Adrenal gland (tissue), 9 donors: ENCODE measurements at regions not wholly inside any gene's neighbourhood (a gene's known extent, or its start where the extent isn't known, plus 50 kb on each side); places are given as distances from the start of the nearest gene placed in this dataset.

Source experiments
- DNase-seq, 7 donors: peaks; one replicate each; pipeline ENCODE4 v3.0.0-alpha.2; 2019 to 2020
- H3K27ac ChIP-seq, 5 donors: fragments of 200-600 bp; sonication (generic) in 4 of 5; 1 replicate in 3 of 5; 2 replicates in 2 of 5; pipeline versions ENCODE4 v1.5.1 to v1.8.0; 2016 to 2020; ENCODE audit warnings: mild to moderate bottlenecking in 1 of 5
- H3K27me3 ChIP-seq: fragments of 200-600 bp; 2 replicates; pipeline ENCODE4 v1.8.0; 2021
- H3K36me3 ChIP-seq, 2 donors: fragments of 200-600 bp; replicated peaks in 1 of 2; 1 replicate in 1 of 2; 2 replicates in 1 of 2; pipeline versions ENCODE4 v1.5.1 to v1.8.0; 2018 to 2022
- H3K4me1 ChIP-seq, 2 donors: fragments of 200-600 bp; replicated peaks in 1 of 2; 1 replicate in 1 of 2; 2 replicates in 1 of 2; pipeline versions ENCODE4 v1.5.1 to v1.8.0; 2018 to 2021
- H3K4me3 ChIP-seq, 4 donors: fragments of 200-600 bp; sonication (generic) in 3 of 4; one replicate each; pipeline ENCODE4 v1.5.1; 2016 to 2018
- H3K9me3 ChIP-seq, 3 donors: fragments of 200-600 bp; sonication (generic) in 1 of 3; replicated peaks in 1 of 3; 1 replicate in 2 of 3; 2 replicates in 1 of 3; pipeline versions ENCODE4 v1.5.1 to v1.8.0; 2016 to 2021
- POLR2A ChIP-seq, 2 donors: fragments of 450-650 bp; IDR thresholded peaks; one replicate each; pipeline ENCODE4 v1.6.1; 2017; ENCODE audit warnings: antibody characterized with exemption in 2 of 2, mild to moderate bottlenecking in 2 of 2, moderate library complexity in 1 of 2
- WGBS, 4 donors: extraction: QIAGEN DNeasy Blood & Tissue Kit in 2 of 4; methylation state at CpG; one replicate each; pipeline versions ENCODE4 v1.1.5 to v1.1.7; 2013 to 2017; 5-methylcytosine and 5-hydroxymethylcytosine counted together
- intact Hi-C, 2 donors: fragments of 100-400 bp; cut with DNase I; formaldehyde crosslinking; loops; one replicate each; pipeline versions ENCODE4 v1.14.1 to v1.15.0; 2022 to 2023
- TF ChIP-seq, protein P1 (sequence below), 6 experiments: fragments of 450-650 bp in 4 of 6; fragments of 200-600 bp in 2 of 6; sonication (generic) in 1 of 6; IDR thresholded peaks; 1 replicate in 5 of 6; 2 replicates in 1 of 6; pipeline versions ENCODE4 v1.5.1 to v1.8.0; 2016 to 2021; ENCODE audit warnings: antibody characterized with exemption in 6 of 6, mild to moderate bottlenecking in 2 of 6, moderate library complexity in 1 of 6
- donor health status: healthy with polysubstance abuse.
- donor health status: Bipolar disorder and iron deficiency.
- donor health status: DM: yes; HTN: yes; CAD: no.
- donor health status: DM: no; HTN: no; CAD: no.
- donor health status: DM: no; HTN: no; CAD: no.

DNA sequence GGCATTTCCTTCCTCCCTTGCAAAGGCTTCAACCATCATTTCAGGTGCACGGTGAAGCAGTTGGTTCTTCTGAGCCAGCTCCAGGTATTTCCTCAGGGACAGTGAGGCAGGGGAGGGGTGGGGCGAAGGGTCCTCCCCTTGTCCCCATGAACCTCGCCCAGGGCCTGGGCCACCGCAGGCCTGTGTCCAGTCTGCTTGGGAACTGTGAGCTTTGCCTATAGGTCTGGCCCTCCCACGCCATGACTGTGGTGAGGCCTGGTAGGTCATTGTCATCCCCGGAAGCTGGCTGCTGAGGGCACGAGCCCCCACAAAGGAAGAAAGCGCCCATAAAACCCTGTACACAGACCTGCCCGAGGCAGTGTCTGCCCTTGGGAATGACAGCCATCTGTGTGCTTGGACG, 134.3 kb downstream of the ACKR3 start:
- no peaks in the 10 kb centered on the region for H3K4me1 ChIP-seq
- no peak for DNase-seq
- intact Hi-C loops = no loop called here
- H3K36me3 ChIP-seq = no peaks in the 10 kb centered on the region
- H3K27me3 ChIP-seq = no peaks in the 10 kb centered on the region
- H3K9me3 ChIP-seq = no peaks in the 10 kb centered on the region
- no peak overlapping the region for H3K27ac ChIP-seq
- 83 to 96% (median 88%) methylated on average over 9 to 10 of the region's 10 CpGs for WGBS, 4 donors
- TF ChIP-seq, protein P1, sequence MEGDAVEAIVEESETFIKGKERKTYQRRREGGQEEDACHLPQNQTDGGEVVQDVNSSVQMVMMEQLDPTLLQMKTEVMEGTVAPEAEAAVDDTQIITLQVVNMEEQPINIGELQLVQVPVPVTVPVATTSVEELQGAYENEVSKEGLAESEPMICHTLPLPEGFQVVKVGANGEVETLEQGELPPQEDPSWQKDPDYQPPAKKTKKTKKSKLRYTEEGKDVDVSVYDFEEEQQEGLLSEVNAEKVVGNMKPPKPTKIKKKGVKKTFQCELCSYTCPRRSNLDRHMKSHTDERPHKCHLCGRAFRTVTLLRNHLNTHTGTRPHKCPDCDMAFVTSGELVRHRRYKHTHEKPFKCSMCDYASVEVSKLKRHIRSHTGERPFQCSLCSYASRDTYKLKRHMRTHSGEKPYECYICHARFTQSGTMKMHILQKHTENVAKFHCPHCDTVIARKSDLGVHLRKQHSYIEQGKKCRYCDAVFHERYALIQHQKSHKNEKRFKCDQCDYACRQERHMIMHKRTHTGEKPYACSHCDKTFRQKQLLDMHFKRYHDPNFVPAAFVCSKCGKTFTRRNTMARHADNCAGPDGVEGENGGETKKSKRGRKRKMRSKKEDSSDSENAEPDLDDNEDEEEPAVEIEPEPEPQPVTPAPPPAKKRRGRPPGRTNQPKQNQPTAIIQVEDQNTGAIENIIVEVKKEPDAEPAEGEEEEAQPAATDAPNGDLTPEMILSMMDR (IDR thresholded peaks at IDR 0.05) = no peak
- TF ChIP-seq POLR2A (IDR thresholded peaks at IDR 0.05) = no peak
- no peak overlapping the region for H3K4me3 ChIP-seq

DNA sequence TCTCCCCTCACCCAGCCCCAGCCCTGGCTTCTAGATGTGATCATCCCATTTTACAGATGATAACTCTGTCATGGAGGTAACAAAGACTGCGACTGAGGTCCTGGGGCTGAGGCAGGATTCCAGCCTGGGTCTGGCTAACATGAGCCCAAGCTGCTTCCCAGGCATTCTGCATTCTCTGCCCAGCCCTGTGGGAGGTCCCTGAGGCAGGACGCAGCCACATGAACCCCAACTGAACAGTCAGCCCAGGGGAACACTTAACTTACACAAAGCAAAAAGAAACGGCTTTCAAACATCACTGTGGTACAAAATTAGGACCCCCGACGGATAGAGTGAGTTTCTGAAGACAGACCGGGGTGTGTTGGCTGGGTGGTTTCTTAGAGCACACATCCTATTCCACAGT, 135.3 kb downstream of the ACKR3 start:
- WGBS, 4 donors = 88 to 96% (median 93%) methylated on average over 5 to 6 of the region's 6 CpGs
- no peak overlapping the region for H3K27ac ChIP-seq
- no peaks in the 10 kb centered on the region for H3K4me1 ChIP-seq
- no peak for DNase-seq
- H3K4me3 ChIP-seq = no peak overlapping the region
- no peaks in the 10 kb centered on the region for H3K27me3 ChIP-seq
- H3K36me3 ChIP-seq = no peaks in the 10 kb centered on the region
- intact Hi-C loops = no loop called here
- H3K9me3 ChIP-seq = no peaks in the 10 kb centered on the region
- TF ChIP-seq, protein P1 (IDR thresholded peaks at IDR 0.05) = no peak
- no peak for TF ChIP-seq POLR2A (IDR thresholded peaks at IDR 0.05)

DNA sequence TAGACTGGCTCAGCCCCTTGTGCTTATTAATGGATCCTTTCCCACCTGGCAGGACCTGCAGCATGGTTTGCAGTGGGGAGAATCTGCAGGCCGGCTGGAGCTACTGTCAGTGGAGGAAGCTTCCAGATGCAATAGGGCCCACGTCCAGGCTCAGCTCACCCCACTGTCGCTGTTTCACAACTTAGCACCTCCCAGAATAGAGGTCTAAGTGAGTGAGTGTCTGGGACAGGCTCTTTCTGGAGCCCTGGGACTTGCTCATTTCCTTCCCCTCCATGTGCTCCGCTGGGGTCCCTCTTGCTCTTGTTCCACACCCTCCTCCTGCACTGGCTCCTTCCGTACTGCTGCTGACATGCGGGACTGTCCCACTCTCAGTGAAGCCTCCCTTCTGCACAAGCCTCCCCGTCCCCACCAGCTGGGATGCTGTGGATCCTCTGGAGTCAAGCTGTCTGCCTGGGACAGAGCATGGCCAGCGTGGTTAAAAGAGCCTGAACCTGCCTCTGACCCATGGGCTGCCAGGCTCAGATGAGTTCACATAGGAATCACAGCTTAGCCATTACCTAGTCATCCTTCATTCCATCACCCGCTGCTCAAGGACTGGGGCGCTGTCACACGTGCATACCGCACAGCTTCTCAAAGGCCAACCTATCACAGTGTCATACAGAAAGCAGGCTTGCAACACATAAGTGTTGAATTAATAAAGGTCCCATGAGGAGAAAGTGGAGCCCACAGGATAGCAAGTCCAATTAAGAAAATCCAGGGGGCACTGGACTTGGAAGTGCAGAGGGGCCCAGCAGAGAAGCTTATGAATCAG, 135.9 kb downstream of the ACKR3 start:
- H3K36me3 ChIP-seq = no peaks in the 10 kb centered on the region
- H3K9me3 ChIP-seq = no peaks in the 10 kb centered on the region
- H3K27me3 ChIP-seq = no peaks in the 10 kb centered on the region
- intact Hi-C loops = no loop called here
- 79 to 83% (median 81%) methylated on average over 11 to 12 of the region's 12 CpGs for WGBS, 4 donors
- H3K4me3 ChIP-seq = no peak overlapping the region
- DNase-seq = no peak
- no peak for TF ChIP-seq POLR2A (IDR thresholded peaks at IDR 0.05)
- TF ChIP-seq, protein P1 (IDR thresholded peaks at IDR 0.05) = no peak
- no peak overlapping the region for H3K27ac ChIP-seq
- H3K4me1 ChIP-seq = no peaks in the 10 kb centered on the region

DNA sequence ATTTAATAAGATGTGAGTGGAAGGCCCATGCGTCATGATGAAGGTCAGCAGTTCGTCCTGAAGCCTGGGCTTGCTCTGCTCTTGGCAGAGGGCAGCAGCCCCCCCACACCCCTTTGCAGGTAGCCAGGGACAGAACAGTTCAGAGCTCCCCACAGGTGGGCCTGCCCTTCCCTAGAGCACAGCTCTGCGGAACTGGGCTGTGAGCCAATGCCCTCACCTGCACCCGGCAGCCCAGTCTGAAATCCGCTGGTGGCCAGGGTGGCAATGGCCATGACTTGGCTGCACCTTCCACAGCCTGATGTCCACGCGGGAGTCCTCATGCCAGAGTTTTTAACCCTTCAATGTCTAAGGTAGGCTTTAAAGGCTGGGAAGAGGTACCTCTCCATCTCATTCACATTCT, 136.7 kb downstream of the ACKR3 start:
- no peaks in the 10 kb centered on the region for H3K4me1 ChIP-seq
- H3K27ac ChIP-seq = no peak overlapping the region
- H3K4me3 ChIP-seq = no peak overlapping the region
- no peaks in the 10 kb centered on the region for H3K27me3 ChIP-seq
- no peaks in the 10 kb centered on the region for H3K36me3 ChIP-seq
- intact Hi-C loops = no loop called here
- 65 to 76% (median 70%) methylated on average over 1 to 7 of the region's 7 CpGs for WGBS, 4 donors
- no peaks in the 10 kb centered on the region for H3K9me3 ChIP-seq
- no peak for DNase-seq
- TF ChIP-seq, protein P1 (IDR thresholded peaks at IDR 0.05) = no peak
- TF ChIP-seq POLR2A (IDR thresholded peaks at IDR 0.05) = no peak
